Neural cell (in vitro differentiated cells): ENCODE measurements at regions not wholly inside any gene's neighbourhood (a gene's known extent, or its start where the extent isn't known, plus 50 kb on each side); places are given as distances from the start of the nearest gene placed in this dataset.

Experiments used
- H2AFZ ChIP-seq: fragments of 200-600, 300-800 bp; sonication (generic), shearing (Covaris generic); 2 replicates; pipeline ENCODE4 v1.6.0; 2014; ENCODE audit warnings: low read depth, mild to moderate bottlenecking, antibody characterized with exemption, low read length, moderate library complexity
- H3F3A ChIP-seq: fragments of 200-600 bp; shearing (Covaris generic); 2 replicates; pipeline ENCODE4 v1.6.1; 2016; ENCODE audit warnings: mild to moderate bottlenecking, moderate library complexity, mixed read lengths, antibody characterized with exemption, low read length; ENCODE audit not compliant: insufficient read depth, poor library complexity, severe bottlenecking
- H3K27ac ChIP-seq: fragments of 200-600, 300-800 bp; sonication (generic), shearing (Covaris generic); 2 replicates; pipeline ENCODE4 v1.5.1; 2014; ENCODE audit warnings: mild to moderate bottlenecking, low read length, moderate library complexity
- H3K27me3 ChIP-seq: fragments of 300-800, 200-600 bp; sonication (generic), shearing (Covaris generic); 2 replicates; pipeline ENCODE4 v1.6.0; 2014; ENCODE audit warnings: mild to moderate bottlenecking, low read depth, low read length, moderate library complexity; ENCODE audit not compliant: insufficient read depth
- H3K36me3 ChIP-seq: fragments of 300-800, 200-600 bp; sonication (generic), shearing (Covaris generic); 2 replicates; pipeline ENCODE4 v1.5.1; 2014; ENCODE audit warnings: mild to moderate bottlenecking, antibody characterized with exemption, low read length, moderate library complexity; ENCODE audit not compliant: insufficient read depth
- H3K4me2 ChIP-seq: fragments of 300-800, 200-600 bp; sonication (generic), shearing (Covaris generic); 2 replicates; pipeline ENCODE4 v1.6.0; 2014; ENCODE audit warnings: mild to moderate bottlenecking, low read length
- H3K4me3 ChIP-seq: fragments of 300-800, 200-600 bp; sonication (generic), shearing (Covaris generic); 2 replicates; pipeline ENCODE4 v1.5.1; 2014; ENCODE audit warnings: mild to moderate bottlenecking, low read length, moderate library complexity
- H3K79me2 ChIP-seq: fragments of 200-600 bp; shearing (Covaris generic); replicated peaks from 2 replicates; pipeline ENCODE4 v1.6.0; 2014; ENCODE audit warnings: mild to moderate bottlenecking, low read length, moderate library complexity; ENCODE audit not compliant: insufficient read depth
- H3K9ac ChIP-seq: fragments of 300-800, 200-600 bp; sonication (generic), shearing (Covaris generic); 2 replicates; pipeline ENCODE4 v1.6.1; 2016; ENCODE audit warnings: mild to moderate bottlenecking, low read length, mixed read lengths
- H3K9me2 ChIP-seq: fragments of 200-600 bp; shearing (Covaris generic); 2 replicates; pipeline ENCODE4 v1.6.1; 2016; ENCODE audit warnings: mild to moderate bottlenecking, low read length, mixed read lengths; ENCODE audit not compliant: insufficient read depth
- H3K9me3 ChIP-seq: fragments of 200-600, 300-800 bp; sonication (generic), shearing (Covaris generic); 2 replicates; pipeline ENCODE4 v1.6.1; 2016; ENCODE audit warnings: mild to moderate bottlenecking, mixed run types, low read length, moderate library complexity, mixed read lengths
- H4K20me1 ChIP-seq: fragments of 200-600 bp; shearing (Covaris generic); 2 replicates; pipeline ENCODE4 v1.6.1; 2016; ENCODE audit warnings: mild to moderate bottlenecking, mixed run types; ENCODE audit not compliant: insufficient read depth
- EP300 ChIP-seq: fragments of 450-650 bp; conservative IDR thresholded peaks from 2 replicates; pipeline ENCODE4 v1.6.1; 2014; ENCODE audit warnings: antibody characterized with exemption, mild to moderate bottlenecking, moderate library complexity; ENCODE audit not compliant: poor library complexity, severe bottlenecking
- EZH2 ChIP-seq: fragments of 200-600, 300-800 bp; shearing (Covaris generic), sonication (generic); IDR thresholded peaks from 2 replicates; pipeline ENCODE4 v1.6.1; 2014; ENCODE audit warnings: antibody characterized with exemption, low read length, borderline replicate concordance, mild to moderate bottlenecking; ENCODE audit not compliant: insufficient read depth, poor library complexity, severe bottlenecking
- MXI1 ChIP-seq: fragments of 450-650 bp; conservative IDR thresholded peaks from 2 replicates; pipeline ENCODE4 v1.6.1; 2014; ENCODE audit warnings: antibody characterized with exemption, mild to moderate bottlenecking; ENCODE audit not compliant: poor library complexity, severe bottlenecking
- POLR2AphosphoS5 ChIP-seq: IDR thresholded peaks from 2 replicates; pipeline ENCODE4 v1.6.1; 2012
- RAD21 ChIP-seq: fragments of 450-650 bp; conservative IDR thresholded peaks from 2 replicates; pipeline ENCODE4 v1.6.1; 2014; ENCODE audit warnings: antibody characterized with exemption, mild to moderate bottlenecking, moderate library complexity
- SMC3 ChIP-seq: fragments of 450-650 bp; conservative IDR thresholded peaks from 2 replicates; pipeline ENCODE4 v1.6.1; 2014; ENCODE audit warnings: antibody characterized with exemption, mild to moderate bottlenecking, moderate library complexity; ENCODE audit not compliant: poor library complexity
- TAF1 ChIP-seq: IDR thresholded peaks from 2 replicates; pipeline ENCODE4 v1.6.1; 2012; ENCODE audit warnings: low read depth
- TF ChIP-seq, protein P1 (sequence below): fragments of 450-650 bp; IDR thresholded peaks from 2 replicates; pipeline ENCODE4 v1.5.1; 2014; ENCODE audit warnings: antibody characterized with exemption, mild to moderate bottlenecking, moderate library complexity; ENCODE audit not compliant: poor library complexity, severe bottlenecking
- TF ChIP-seq, protein P2 (sequence below): IDR thresholded peaks from 2 replicates; pipeline ENCODE4 v1.6.1; 2012; ENCODE audit warnings: borderline replicate concordance

DNA sequence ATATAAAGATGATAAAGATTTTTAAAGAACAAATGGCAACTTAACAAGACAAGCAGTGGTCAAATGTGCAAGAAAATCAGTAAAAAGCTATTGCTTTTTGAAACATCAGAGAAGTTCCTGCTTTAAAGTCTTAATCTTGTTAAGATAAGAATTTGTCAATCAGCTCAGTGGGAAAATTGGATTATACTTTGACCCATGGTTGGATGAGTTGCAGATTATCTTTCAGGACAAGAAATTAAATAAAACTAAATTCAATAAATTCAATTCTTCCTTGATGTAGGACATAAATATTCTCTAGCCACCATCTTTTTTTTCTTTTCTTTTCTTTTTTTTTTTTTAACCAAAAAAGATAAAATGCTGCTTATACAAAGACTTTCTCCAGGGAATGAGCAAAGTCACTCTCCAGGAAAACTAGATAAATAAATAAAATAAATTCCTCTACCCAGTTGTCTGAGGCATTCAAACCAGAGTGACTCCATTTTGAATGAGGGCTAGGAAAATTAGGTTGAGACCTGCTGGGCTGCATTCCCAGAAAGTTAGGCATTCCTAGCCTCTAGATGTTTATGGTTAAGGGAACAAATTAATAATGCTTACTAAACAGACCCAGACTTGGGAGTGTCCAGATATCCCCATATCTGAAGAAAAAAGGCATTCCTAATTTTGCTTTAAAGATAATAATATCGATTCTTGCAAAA lies 211.2 kb downstream of the SNCA start:
- Histone ChIP-seq H4K20me1 (no peaks in the 10 kb centered on the region), H3K27ac (no peak overlapping the region), H3K36me3 (no peaks in the 10 kb centered on the region), H3K4me2 (no peak overlapping the region), H2AFZ (no peak overlapping the region), H3K27me3 (no peaks in the 10 kb centered on the region), H3F3A (no peaks in the 10 kb centered on the region), H3K9me3 (no peaks in the 10 kb centered on the region), H3K4me3 (no peak overlapping the region), H3K79me2 (no peaks in the 10 kb centered on the region), H3K9ac (no peak overlapping the region), H3K9me2 (no peaks in the 10 kb centered on the region)
- no peak for TF ChIP-seq MXI1
- TF ChIP-seq POLR2AphosphoS5, result no peak
- TF ChIP-seq, protein P1, sequence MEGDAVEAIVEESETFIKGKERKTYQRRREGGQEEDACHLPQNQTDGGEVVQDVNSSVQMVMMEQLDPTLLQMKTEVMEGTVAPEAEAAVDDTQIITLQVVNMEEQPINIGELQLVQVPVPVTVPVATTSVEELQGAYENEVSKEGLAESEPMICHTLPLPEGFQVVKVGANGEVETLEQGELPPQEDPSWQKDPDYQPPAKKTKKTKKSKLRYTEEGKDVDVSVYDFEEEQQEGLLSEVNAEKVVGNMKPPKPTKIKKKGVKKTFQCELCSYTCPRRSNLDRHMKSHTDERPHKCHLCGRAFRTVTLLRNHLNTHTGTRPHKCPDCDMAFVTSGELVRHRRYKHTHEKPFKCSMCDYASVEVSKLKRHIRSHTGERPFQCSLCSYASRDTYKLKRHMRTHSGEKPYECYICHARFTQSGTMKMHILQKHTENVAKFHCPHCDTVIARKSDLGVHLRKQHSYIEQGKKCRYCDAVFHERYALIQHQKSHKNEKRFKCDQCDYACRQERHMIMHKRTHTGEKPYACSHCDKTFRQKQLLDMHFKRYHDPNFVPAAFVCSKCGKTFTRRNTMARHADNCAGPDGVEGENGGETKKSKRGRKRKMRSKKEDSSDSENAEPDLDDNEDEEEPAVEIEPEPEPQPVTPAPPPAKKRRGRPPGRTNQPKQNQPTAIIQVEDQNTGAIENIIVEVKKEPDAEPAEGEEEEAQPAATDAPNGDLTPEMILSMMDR, result no peak
- no peak for TF ChIP-seq EZH2
- TF ChIP-seq EP300, result no peak
- no peak for TF ChIP-seq SMC3
- TF ChIP-seq, protein P2, sequence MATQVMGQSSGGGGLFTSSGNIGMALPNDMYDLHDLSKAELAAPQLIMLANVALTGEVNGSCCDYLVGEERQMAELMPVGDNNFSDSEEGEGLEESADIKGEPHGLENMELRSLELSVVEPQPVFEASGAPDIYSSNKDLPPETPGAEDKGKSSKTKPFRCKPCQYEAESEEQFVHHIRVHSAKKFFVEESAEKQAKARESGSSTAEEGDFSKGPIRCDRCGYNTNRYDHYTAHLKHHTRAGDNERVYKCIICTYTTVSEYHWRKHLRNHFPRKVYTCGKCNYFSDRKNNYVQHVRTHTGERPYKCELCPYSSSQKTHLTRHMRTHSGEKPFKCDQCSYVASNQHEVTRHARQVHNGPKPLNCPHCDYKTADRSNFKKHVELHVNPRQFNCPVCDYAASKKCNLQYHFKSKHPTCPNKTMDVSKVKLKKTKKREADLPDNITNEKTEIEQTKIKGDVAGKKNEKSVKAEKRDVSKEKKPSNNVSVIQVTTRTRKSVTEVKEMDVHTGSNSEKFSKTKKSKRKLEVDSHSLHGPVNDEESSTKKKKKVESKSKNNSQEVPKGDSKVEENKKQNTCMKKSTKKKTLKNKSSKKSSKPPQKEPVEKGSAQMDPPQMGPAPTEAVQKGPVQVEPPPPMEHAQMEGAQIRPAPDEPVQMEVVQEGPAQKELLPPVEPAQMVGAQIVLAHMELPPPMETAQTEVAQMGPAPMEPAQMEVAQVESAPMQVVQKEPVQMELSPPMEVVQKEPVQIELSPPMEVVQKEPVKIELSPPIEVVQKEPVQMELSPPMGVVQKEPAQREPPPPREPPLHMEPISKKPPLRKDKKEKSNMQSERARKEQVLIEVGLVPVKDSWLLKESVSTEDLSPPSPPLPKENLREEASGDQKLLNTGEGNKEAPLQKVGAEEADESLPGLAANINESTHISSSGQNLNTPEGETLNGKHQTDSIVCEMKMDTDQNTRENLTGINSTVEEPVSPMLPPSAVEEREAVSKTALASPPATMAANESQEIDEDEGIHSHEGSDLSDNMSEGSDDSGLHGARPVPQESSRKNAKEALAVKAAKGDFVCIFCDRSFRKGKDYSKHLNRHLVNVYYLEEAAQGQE, result no peak
- TF ChIP-seq TAF1, result no peak
- no peak for TF ChIP-seq RAD21

DNA sequence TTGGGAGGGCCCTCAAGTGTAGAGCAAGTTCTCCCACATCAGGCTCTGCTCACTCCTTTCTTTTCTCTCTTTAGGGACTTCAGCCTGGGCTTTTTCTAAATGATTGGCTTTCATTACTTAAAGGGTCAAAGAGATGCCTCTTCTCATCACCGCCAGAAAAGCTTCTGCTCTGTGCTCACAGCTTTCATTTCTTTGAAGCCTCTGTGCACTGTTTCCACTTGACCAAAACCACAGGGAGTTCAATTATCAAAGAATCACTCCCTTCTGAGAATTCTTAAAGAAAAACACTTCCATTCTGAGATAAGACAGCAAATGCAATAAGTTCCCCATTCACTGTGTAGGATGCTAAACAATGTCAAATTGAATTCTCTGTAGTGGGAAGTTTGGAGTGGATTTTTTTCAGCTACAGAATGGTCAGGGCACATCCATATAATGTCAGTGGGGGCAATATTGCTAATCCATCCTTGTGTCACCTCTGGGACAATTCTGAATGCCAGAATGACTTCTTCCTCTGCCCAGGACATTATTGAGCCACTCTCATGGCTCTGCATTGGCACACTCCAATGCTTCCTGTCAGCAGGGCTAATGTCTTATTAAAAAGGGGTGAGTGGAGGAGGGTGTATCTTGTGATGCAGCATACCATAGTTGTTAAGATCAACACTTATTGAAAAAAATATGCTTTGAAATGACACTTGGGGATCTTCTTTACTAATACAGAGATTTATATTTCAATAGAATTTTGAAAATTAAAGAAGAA lies 217.6 kb downstream of the SNCA start:
- Histone ChIP-seq H3K9ac (no peak overlapping the region), H3K4me3 (no peak overlapping the region), H3K36me3 (no peaks in the 10 kb centered on the region), H3K9me3 (no peaks in the 10 kb centered on the region), H3K9me2 (no peaks in the 10 kb centered on the region), H3K79me2 (no peaks in the 10 kb centered on the region), H3K27ac (no peak overlapping the region), H3F3A (no peaks in the 10 kb centered on the region), H3K27me3 (no peaks in the 10 kb centered on the region), H4K20me1 (no peaks in the 10 kb centered on the region), H2AFZ (no peak overlapping the region), H3K4me2 (no peak overlapping the region)
- TF ChIP-seq POLR2AphosphoS5, result no peak
- no peak for TF ChIP-seq EZH2
- TF ChIP-seq EP300, result no peak
- TF ChIP-seq MXI1, result no peak
- TF ChIP-seq TAF1, result no peak
- TF ChIP-seq, protein P1, result no peak
- no peak for TF ChIP-seq SMC3
- TF ChIP-seq, protein P2, result no peak
- no peak for TF ChIP-seq RAD21
